ENCODE measurements at regions not wholly inside any gene's neighbourhood (a gene's known extent, or its start where the extent isn't known, plus 50 kb on each side); places are given as distances from the start of the nearest gene placed in this dataset.
"Not testable (repeated sequence)": the region's sequence is repeated elsewhere in the genome, so short reads cannot be mapped to it uniquely, and the experiment has no call there.

DNA sequence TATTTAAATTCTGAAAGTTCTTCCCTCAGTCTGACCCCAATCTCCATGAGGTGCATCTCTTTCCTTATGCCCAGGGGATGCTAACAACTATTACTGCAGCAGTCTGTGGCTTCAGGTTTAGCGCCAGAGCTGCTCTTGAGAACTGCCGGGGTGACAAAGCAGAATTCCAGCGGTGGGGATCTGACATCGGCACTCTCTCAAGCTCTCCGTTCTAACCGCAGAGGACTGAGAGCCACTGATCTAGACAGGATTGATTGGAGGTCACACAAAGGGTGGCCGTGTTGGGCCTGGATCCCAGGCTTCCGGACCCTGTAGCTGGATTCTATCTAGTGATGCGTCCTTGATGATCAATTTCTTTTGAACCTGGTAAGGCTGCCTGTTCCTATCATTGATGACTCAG lies 155.6 kb upstream of the TMEM132C start:
- no peak for DNase-seq

DNA sequence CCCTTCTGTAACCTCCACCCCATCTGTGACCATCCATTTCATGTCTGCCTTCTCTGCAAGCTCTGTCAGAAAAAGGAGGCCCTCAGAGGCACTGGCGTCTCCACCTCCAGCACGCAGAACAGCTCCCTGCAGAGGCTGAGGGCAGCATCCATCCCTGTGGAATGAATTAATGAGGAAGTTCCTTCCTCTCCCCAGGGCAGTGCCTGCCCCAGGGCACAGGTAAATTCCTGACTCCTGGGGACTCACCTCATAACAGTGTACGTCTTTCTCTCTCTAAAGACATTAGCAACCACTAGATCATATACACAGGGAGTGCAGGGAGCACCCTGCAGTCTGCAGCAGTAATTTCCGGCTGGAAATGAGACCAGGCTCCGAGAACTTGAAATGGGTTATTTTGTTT lies 155.0 kb upstream of the TMEM132C start:
- DNase-seq = no peak

DNA sequence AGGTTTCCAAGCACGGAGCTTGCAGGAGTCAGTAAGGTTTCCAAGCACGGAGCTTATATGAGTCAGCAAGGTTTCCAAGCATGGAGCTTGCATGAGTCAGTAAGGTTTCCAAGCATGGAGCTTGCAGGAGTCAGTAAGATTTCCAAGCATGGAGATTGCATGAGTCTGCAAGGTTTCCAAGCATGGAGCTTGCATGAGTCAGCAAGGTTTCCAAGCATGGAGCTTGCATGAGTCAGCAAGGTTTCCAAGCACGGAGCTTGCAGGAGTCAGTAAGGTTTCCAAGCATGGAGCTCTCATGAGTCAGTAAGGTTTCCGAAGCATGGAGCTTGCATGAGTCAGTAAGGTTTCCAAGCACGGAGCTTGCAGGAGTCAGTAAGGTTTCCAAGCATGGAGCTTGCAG lies 153.7 kb upstream of the TMEM132C start:
- DNase-seq = not testable (repeated sequence)

DNA sequence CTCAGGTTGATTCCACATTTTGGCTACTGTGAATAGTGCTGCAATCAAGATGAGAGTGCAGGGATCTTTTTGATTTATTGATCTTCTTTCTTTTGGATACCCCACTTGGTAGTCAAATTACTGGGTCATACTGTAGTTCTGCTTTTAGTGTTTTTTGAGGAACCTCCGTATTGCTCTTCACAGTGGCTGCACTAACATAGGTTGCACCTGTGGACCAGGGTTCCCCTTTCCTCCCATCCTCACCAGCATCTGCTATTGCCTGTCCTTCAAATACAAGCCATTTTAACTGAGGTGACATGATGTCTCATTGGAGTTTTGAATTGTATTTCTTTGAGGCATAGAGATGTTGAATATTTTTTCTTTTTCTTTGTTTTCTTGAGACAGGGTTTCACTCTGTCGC lies 152.5 kb upstream of the TMEM132C start:
- no peak for DNase-seq

DNA sequence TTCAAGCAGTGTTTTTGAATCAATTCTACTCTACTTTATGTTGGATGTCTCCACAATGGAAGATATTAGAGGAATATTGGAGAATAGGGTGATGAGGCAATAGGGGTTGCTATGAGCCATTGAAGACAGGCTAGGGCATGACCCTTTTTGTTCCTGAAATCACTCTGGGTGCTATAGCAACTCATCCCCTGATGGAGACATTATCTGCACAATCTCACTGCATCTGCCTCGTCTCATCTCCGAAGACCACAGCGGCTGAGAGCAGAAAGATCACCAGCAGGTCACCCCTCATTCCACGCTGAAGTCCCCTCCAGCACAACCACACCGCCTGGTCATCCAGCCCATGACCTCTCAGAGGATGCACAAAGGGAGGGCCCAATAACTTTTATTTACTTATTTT lies 150.4 kb upstream of the TMEM132C start:
- DNase-seq = no peak

DNA sequence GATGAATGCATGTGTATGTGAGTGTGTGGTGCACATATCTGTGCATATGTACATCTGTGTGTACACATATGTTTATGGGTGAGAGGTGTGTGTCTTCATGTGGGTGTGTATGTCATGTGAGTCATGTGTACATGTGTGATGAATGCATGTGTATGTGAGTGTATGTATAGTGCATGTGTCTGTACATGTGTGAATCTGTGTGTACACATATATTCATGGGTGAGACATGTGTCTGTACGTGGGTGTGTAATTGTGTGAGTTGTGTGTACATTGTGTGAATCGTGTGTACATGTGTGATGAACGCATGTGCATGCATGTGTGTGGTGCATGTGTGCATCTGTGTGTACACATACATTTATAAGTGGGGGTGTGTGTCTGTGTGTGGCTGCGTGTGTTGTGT lies 146.9 kb upstream of the TMEM132C start:
- DNase-seq = no peak

DNA sequence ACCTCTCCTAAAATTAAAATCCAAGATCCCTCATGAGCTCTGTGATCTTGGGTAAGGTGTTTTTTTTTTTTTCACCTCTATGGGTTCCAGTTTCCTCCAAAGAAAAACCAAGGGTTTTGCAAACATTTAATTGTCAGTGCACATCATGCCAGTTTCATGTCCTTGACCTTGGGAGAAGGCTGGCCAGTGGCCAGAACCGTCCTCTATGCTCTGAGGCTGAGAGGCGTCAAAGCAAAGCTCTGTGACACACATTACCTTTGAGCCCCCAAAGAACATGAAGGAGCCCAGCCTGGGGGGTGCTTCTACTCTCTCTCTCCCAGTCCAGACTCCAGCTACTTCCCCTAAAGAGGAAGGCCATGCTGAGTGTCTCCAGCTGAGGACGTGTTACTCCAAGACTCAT lies 145.5 kb upstream of the TMEM132C start:
- DNase-seq = no peak

DNA sequence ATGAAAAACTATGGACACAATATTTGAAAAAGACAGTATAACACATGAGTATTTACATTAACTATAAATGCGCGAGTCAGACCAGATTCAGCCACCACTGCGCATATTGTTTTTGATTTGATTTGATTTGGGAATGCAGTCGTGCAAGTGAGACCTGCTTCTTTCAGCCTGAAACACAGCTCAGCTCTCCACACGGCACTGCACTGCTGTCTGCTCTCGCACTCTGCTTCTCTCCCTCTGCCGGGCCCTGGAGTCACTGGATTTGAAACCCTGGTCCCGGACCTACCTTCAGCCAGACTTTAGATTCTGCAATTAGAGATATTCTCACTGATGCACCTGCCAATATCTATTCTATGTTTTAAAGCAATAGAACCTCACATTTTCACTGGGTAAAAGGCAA lies 143.9 kb upstream of the TMEM132C start:
- no peak for DNase-seq

DNA sequence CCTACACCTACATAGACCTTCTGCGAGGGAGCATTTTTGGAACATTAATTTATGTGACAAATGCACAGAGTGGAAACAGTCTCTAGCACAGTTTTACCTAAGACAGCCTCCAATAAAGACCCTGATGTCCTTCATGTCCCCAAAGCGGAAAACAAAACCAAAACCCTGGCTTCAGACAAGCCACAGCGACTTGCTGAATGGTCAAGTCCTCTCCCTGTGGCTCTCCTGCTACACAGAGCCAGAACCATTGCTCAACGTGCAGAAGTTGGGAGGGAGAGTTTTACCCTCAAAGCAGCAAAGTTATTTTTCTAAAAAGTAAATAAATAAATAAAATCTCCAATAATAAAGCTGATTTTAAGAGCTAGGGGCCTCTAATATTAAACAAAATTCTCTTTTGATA lies 135.0 kb upstream of the TMEM132C start:
- no peak for DNase-seq

DNA sequence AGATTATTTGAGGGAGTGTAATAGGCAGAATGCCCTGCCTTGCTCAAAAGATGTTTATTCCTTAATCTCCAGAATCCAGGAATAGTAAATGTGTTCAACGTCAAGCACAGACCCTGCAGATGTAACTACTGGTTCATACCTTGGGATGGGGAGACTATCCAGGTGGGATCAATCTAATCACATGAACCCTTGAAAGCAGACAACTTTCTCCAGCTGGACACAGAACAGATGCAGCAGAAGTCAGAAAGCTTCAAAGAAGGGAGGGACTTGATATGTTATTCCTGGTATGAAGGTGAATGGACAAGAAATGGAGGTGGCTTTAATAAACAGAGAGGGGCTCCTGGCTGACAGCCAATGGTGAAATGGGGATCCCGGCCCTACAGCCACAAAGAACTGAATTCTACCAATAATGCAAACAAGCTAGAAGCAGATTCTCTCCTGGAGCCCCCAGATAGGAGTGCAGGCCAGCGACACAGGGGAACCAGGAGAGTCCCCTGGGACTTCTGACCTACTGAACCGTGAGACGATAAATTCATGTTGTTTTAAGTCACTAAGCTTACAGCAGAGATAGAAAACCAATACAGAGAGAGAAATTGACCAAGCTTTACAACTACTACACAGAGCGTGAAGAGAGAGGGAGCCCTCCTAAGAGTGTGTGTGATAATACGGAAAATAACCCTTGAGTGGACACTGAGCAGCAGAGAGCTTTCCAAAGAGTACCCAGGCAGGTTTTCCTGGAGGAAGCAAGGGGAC lies 133.5 kb upstream of the TMEM132C start:
- no peak for DNase-seq

DNA sequence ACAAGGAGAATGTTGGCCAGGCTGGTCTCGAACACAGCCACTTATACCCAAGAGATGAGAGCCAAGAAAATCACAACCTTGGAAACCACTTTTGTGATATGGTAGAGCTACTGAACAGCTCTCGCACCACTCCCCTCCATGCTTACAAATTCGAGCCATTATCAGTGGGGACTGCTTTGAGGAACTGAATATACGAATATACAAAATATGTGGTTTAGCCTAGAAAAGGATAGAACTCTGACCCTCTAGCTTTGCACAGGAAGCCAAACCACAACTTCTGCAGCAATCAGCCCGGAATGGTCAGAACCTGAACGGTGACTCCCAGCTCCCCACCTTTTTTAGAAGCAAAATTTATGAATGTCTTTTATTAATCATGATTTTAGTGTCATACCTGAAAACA lies 129.8 kb upstream of the TMEM132C start:
- DNase-seq = no peak

DNA sequence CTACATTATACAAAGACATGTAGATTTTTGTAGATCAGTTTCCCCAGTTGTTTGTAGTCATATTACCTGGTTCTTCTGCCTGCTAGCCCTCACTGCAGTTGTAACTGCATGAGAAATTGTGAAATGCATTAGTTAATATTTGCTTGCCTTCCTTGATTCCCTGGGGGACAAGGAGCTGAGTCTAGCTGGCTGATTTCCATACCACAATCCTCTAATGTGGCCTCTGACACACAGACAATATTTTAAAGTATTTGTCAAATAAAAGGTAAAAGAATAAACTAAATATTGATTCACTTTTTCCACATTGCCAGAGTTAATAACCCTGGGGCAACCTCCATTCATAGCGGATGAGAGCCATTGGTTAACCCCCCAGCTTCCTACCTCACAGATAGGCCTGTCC lies 128.8 kb upstream of the TMEM132C start:
- DNase-seq = no peak

DNA sequence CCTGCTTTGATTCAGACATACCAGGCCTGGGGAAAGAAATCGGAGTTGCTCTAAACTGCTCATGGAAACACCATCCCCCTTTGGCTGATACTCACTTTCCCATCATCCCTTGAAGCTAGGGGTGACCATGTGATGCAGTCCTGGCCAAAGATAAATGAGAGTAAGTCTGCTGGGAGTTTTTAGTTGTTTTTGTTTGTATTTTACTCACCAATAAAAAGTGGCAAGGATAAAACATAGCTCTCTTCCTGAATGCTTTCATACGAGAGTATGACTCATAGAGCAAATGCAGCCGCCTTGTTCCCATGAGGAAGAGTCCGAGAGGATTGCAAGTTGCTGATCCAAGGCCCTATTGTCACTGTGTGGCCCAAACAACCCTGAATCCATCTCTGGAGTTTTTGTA lies 126.4 kb upstream of the TMEM132C start:
- DNase-seq = no peak

DNA sequence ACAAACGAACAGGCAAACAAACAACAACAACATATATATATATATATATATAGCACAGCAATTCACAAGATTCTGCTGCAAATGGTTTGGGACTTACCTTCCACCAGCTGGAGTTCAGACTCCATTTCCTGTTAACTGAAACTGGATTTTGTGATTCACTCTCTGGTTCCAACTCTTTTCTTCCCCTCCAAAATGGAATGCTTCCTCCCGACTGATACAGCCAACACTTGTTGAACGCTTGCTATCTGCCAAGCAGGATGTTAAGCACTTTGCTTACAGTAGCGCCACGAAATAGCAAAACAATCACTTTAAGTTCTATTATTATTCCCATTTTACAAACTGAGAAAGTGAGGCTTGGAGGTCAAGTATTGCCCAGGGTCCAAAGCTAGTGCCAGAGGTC lies 116.0 kb upstream of the TMEM132C start:
- DNase-seq = no peak

DNA sequence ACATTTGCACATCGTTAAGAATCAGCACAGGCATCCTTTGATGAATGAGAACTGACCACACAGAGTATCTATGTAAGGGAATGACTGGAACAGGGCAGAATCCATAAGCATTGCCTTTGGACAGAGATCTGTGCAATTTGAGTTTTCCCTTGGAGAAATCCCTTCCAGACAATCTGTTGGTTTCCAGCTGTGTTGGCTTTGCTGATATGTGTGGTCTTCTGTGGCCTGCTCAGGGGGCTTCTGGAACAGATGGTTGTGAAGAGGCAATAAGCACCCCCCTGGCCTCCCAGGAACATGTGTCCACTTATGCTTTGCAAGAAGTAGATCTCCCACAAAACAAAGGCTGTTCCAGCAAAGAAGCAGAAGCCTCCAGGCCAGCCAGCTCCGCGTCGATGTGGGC lies 111.4 kb upstream of the TMEM132C start:
- DNase-seq = no peak

DNA sequence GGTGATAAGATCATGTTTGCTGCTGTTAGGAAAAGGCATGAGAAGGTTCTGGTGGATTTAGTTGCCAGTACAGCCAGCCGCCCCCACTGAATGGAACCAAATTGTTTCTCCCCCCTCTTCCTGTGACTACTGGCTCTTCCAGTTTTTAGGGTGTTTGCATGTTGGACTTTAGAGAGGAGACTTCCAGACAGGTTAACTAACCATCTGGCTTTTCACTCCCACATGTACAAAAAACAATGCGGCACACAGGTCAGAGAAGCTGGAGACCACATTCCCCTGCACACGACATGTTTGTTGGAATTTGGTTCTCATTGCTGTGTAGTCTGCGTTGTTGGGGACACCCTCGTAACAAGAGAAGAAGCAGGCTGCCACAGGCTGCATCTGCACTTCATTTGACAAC lies 103.9 kb upstream of the TMEM132C start:
- DNase-seq = no peak

DNA sequence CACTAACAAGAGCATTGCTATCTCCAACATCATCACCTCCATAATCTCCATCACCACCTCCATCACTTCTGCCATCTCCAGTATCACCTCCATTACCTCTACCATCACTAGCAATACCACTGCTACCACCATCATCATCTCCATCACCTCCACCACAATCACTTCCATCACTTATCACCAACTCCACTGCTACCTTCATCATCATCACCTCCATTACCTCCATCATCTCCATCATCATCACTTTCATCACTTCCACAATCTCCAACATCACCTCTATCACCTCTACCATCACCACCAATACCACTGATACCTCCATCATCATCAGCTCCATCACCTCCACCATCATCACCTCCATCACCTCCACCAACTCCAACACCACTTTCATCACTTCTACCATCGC lies 102.4 kb upstream of the TMEM132C start:
- no peak for DNase-seq

DNA sequence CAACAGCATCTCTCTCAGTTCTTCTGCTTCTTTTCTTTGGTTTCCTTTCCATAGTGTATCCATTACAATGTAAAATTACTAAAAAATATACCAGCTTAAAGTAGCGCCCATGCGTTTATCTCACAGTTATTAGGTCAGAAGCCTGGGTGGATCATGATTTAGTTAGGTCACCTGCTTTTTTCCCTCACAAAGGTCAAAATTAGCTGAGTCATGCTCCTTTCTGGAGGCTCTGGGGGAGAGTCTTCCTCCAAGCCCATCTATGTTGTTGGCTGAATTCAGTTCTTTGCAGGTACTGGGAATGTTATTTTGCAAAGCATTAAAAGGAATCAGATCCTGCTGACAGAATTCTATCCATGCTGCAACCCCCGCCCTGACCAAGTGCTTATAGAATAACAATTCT lies 101.6 kb upstream of the TMEM132C start:
- no peak for DNase-seq

DNA sequence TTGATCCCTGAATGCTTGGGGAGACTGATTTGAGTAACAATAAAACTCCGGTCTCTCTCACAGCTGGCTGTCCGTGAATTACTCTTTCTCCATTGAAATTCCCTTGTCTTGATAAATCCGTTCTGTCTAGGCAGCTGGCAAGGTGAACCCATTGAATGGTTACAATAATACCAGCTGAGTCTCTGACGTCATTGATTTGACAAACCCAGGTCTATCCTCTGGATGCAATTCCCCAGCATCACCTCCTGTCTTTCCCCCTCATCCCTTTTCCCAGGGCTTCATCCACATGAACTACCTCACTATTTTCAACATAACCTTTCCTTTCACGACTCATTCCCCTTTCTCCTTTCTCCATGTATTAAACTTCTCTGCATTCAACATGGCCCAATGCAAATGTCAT lies 98.7 kb upstream of the TMEM132C start:
- no peak for DNase-seq

DNA sequence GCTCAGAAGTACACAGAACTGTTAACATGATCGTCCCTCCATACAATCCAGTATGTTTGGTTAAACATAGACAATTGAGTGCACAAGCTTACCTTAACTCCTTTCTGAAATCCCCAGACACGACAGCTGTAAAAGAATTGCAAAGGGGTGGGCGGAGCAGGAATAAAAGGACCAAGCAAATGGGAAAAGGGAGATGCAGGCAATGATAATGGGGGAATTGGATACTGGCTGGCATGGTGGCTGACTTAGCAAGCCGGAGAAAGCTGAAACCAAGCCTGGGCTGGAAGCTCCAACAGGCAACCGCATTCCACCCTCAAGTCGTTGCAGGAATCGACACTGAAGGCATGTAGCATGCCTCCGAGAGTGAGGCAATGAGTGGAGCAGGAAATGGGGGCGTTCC lies 96.8 kb upstream of the TMEM132C start:
- DNase-seq = no peak

DNA sequence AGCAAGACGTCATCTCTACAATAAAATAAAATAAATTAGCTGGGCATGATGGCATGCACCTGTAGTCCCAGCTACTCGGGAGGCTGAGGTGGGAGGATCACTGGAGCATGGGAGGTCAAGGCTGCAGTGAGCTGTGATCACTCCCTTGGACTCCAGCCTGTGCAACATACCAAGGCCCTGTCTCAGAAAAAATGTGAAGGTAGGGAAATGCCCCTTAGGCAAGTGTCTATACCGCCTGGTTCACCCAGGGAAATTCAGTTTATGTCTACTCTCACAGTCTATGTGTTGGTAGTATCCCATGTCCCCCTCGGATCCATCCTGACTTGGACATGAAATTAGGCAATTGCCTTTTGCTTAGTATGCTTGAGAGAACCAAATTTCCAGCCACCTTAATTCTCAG lies 88.4 kb upstream of the TMEM132C start:
- DNase-seq = no peak

DNA sequence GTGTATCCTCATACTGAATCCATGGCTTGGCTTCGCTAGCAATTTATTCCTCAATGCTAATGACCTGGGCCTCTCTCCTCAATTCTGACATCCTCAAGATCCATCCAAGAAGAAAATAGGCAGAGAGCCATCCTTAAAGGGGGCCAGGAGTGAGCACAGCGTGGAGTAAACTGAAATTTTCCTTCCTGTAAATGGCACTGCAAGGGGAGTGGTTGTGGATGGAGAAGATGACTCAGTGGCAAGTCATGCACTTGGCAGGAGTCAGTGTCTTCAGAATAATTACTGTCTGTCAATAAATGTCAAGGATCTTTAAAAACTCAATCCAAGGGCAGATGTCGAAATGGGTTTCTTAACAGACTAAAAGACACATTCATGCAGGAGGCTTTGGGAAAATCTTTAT lies 88.0 kb upstream of the TMEM132C start:
- DNase-seq = no peak

DNA sequence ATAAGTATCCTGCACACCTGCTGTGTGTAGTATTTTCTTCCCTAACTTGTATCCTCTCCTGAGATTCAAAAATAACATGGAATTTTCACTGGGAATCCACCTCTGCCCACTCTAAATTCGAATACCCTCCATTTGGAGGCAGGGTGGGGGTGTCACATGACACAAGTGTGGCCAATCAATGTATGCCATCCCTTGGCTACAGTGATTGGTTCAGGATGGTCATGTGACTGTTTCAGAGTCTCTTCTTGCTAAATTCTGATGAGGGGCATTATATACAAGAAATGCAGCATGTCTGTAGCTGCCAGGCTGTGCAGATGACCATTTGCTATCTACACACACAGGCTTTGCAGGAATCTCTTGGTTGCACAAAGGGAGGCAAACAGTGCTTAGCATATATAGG lies 86.8 kb upstream of the TMEM132C start:
- no peak for DNase-seq

DNA sequence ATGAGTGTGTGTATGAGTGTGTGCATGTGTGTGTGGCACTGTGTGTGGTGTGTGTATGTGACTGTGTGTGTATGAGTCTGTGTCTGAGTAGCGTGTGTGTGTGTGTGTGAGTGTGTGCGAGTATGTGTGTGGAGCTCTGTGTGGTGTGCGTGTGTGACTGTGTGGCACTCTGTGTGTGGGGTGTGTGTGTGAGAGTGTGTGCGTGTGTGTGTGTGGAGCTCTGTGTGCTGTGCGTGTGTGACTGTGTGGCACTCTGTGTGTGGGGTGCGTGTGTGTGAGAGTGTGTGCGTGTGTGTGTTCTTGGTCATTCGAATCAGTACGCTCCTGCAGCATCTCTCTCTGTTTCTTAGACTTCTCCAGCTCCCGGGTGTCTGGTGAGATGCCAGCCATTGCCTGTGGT lies 76.9 kb upstream of the TMEM132C start:
- no peak for DNase-seq

DNA sequence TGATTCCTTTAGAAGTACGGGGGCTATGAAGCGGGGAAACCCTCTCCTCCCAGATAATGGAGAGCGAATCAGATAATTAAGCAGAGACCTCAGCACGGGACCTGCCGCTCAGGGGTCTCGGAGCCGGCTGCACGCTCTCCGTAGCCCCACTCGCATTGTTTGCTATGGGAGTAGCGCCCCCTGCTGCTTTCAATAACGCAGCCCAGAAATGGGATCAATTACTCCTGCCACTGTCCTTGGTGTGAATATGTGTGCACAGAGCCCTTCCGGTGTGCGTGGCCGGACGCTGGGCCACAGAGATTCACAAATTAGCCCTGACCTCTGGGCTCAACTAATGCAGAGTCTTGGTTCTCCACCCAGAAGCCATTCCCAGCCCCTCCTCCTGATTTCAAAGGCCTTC lies 76.4 kb upstream of the TMEM132C start:
- DNase-seq = peak; percentile 62

DNA sequence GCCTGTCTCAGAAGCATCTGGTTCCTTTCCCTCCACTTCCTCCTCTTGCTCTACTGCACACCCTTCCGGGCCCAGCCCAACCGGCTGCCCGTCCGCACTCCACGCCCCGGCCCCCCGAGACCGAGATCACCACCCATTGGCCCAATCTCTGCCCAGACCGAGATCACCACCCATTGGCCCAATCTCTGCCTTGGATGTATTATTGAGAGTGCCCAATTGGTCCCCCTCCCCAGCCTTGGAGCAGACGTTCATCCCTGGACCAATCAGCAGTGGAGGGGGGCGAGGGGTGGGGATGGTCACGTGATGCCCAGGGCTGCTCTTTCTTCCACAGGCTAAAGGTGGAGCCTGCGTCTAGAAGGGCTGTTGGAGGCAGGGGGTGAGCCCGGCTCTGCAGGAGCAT lies 75.6 kb upstream of the TMEM132C start:
- no peak for DNase-seq
